Upper lobe of left lung (tissue), 4 donors: ENCODE measurements at regions not wholly inside any gene's neighbourhood (a gene's known extent, or its start where the extent isn't known, plus 50 kb on each side); places are given as distances from the start of the nearest gene placed in this dataset.

Experiments used
- CTCF ChIP-seq, 6 experiments: fragments of 450-650 bp in 4 of 6; fragments of 200-600 bp in 2 of 6; sonication (generic) in 2 of 6; IDR thresholded peaks; one replicate each; pipeline ENCODE4 v1.5.1; 2016 to 2019; ENCODE audit warnings: antibody characterized with exemption in 6 of 6
- EP300 ChIP-seq, 4 donors: sonication (generic); formaldehyde crosslinking; IDR thresholded peaks; one replicate each; pipeline ENCODE4 v1.5.1; 2017; ENCODE audit warnings: antibody characterized with exemption in 4 of 4, control low read depth in 2 of 4
- POLR2A ChIP-seq, 4 donors: fragments of 450-650 bp; IDR thresholded peaks; one replicate each; pipeline ENCODE4 v1.5.1; 2016 to 2017; ENCODE audit warnings: antibody characterized with exemption in 4 of 4, mild to moderate bottlenecking in 2 of 4
- POLR2AphosphoS5 ChIP-seq, 2 donors: sonication (generic); formaldehyde crosslinking; IDR thresholded peaks; one replicate each; pipeline ENCODE4 v1.5.1; 2017; ENCODE audit warnings: antibody characterized with exemption in 2 of 2

- TF ChIP-seq CTCF (IDR thresholded peaks at IDR 0.05) = no peak
- no peak for TF ChIP-seq POLR2AphosphoS5 (IDR thresholded peaks at IDR 0.05)
- no peak for TF ChIP-seq EP300 (IDR thresholded peaks at IDR 0.05)
- TF ChIP-seq POLR2A (IDR thresholded peaks at IDR 0.05) = no peak
Observed at GRCh38 chr12:131634037-131634436, 76.9 kb upstream of the SFSWAP start.
